ENCODE measurements at regions not wholly inside any gene's neighbourhood (a gene's known extent, or its start where the extent isn't known, plus 50 kb on each side); places are given as distances from the start of the nearest gene placed in this dataset.

DNA sequence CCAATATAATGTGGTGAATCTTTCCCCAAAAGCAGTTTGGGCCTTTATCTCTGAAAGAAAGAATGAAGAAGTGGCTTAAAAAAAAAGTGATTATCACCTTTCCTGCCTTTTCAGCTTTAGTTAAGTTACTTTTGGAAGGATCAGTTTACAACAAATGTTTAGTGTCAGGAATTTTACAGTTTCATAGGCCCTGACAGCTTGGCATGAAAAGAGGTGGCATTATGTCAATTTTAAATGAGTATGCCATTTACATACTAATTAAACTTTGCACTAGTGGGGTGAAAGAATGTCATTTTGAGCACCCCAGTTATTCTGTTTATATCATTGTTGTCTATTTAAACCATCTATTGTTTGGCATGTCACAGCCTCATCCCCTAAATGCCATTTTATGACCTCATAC lies 763.5 kb upstream of the FANCL start:
- DNase-seq (ENCODE audit: low spot score), result no peak

DNA sequence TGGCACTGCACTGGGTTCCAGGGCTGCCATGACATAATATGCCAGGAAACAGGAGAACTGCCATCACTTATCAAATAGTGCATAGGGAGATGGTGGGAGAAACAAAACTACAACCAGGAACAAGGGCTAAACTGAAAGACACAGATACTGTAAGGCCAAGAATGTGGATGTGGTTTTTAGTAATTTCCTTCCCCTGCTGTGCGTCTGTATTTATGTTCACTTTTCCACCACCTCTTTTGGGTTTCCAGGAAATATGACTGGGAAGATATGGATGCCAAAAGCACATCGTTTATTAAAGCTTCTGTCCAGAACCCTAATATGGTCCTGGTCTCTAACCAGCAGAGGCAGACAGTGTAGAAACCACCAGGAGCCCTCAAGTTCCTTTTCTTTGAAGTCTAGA lies 759.7 kb upstream of the FANCL start:
- no peak for DNase-seq (ENCODE audit: low spot score)

DNA sequence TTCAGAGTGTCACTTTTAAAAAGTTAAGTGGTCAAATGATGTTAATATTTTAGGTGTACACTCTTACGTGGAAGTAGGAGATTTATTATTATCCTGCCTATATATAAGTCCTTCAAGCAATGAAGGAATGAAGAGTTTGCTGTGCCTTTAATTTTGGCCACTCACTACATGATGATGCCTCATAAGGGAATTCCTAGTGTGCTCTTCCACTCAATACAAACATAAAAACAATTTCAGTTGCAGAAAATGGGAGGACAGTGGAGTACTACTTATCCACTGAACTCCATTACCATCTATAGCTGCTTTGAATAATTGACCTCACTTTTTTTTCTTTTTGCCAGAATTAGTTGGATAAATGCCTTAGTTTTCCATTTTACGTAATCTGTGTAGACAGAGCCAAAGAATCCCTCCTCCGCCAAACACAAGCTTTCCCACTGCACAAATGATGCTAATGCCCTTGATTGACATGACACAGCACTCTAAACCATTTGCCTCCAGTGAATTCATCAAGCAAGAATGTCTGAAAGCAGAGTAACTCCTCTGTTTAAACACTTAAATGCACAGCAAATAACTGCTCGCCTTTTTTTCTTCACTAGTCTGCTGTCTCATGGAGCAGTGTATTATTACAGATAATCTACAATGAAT lies 751.1 kb upstream of the FANCL start:
- DNase-seq (ENCODE audit: low spot score), result no peak

DNA sequence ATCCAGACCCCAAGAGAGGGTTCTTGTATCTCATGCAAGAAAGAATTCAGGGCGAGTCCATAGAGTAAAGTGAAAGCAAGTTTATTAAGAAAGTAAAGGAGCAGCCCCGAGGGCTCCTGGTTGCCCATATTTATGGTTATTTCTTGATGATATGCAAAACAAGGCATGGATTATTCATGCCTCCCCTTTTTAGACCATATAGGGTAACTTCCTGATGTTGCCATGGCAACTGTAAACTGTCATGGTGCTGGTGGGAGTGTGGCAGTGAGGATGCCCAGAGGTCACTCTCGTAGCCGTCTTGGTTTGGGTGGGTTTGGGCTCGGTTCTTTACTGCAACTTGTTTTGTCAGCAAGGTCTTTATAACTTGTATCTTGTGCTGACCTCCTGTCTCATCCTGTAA lies 750.2 kb upstream of the FANCL start:
- no peak for DNase-seq (ENCODE audit: low spot score)

DNA sequence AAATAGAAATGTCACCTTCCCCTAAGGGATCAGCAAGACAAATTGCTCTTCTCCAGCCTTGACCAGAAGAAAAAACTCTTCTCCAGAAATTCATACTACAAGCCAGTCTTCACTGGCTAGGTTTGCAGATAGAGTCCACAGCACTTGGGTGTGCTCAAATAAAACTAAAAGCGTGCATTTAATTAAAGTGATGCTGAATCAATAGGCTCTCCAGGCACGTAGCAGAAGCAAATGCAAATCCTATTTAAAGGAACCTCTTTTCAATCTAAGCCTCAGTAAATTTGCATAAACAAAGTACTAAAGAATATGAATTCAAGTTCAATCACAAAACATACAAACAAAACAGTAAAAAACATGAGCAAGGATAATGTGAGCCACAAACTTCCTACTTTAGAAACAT lies 744.4 kb upstream of the FANCL start:
- DNase-seq (ENCODE audit: low spot score), result no peak

DNA sequence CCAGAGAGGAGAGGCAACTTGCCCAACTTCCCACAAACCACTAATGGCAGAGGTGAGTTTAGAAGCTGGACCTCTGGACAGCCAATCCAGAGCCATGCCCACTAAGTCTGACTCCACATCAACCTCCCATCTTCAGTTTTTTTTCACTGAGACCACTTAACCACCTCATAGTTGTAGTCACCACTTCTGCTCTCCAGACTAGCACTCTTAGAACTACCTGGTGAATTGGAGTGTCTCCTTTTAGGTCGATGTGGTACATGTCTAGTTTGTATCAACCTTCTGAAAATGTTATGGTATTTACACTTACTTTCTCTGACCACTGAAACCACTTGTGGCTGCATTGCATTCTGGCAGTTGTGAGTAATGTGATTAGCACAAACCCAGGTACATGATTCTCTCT lies 743.6 kb upstream of the FANCL start:
- DNase-seq (ENCODE audit: low spot score), result no peak

DNA sequence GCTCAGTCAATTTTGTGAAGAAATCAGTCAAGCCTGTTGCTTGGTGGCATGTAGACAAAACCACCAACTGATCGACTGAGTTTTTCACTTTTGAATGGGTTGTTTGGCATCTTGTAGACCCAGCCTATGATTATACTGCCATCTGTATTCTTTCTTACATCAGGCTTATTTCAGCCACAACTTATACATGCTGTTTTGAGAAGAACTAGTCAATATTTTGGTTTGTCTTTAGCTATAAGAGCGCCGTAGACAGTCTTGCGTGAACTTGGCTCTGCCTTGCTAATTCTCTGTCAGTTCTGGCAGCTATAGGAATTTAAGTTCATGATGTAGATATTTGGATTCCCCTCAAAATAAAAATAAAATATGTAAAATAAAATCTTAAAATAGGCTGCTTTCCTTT lies 742.0 kb upstream of the FANCL start:
- no peak for DNase-seq (ENCODE audit: low spot score)

DNA sequence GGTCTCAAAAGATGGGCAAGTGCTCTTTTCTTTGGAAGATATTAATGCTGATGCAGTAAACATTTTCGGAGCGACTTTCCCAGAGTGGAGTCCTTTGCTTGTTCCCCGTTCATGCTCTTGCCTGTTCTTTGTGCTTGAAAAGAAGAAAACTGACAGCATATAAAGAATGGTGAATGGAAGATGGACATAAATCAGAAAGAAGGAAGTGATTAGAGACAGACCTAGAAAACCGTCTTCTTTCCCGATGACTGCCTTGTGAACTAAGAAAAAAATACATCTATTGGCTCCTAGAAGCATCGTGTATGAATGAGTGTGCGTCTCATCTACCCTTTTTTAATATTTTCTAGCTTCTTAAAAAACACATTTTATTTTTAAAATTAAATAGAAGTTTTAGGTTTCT lies 740.1 kb upstream of the FANCL start:
- no peak for DNase-seq (ENCODE audit: low spot score)

DNA sequence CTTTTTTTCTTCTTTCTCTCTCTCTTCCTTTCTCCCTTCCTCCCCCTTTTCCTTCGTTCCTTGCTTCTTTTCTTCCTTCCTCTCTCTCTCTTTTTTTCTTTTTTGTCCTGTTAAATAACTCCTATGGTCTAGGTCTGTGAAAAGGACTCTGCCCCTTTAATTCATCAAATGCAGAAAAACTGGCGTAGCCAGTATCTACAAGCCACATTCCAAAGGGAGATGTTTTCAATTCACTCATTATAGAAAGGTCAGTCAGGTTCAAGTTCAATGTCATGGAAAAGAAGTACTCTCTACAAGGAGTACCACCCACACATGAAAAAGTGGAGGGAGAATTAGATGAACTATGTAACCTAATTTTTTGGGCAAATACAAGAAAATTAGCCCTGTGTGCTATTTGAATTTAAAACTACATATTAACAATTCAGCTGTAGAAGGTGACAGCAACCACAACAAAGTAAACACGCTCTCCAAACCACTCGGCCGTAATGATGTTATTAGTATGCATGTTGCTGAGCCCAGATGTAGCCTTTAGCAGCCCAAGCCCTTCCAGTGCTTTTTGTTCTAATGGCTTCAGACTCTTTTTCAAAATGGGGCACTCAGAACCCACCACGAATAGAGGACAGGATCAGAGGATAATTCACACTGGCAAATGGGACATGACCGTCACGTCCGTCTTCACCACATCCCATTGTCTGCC lies 735.4 kb upstream of the FANCL start:
- no peak for DNase-seq (ENCODE audit: low spot score)

DNA sequence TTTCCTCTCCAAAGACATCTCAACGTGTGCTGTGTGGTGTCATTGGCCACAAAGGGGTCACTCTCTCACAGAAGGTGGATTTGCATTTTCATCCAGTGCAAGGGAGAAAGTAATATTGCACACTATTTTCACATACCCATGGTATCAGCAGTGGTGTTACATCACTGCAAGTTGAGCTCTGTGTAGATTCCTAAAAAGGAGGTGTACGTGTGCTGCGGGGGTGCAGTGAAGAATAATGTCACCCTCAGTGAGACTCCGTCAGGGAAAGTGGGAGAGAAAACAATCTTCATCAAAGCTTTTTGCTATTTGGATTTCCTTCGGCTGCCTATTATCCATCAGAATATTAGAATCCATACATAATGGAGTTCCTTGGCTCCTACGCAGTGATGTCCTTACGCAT lies 733.8 kb upstream of the FANCL start:
- no peak for DNase-seq (ENCODE audit: low spot score)

DNA sequence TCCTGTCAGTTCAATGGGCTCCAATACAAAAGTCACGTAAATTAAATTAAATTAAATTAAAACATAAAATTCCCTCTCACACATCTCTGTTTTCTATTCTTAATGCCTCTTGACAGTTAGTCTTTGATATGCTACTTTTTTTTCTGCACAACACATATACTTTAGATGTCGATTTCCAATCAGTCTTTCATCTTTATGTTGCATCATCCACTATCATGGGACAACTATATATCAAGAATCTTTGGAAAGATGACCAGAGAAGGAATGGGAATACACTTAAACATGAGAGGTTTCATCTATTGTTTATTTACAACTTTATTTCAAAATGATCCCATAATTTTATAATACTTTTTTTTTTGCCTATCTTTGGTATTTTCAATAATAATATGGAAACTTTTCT lies 733.3 kb upstream of the FANCL start:
- no peak for DNase-seq (ENCODE audit: low spot score)

DNA sequence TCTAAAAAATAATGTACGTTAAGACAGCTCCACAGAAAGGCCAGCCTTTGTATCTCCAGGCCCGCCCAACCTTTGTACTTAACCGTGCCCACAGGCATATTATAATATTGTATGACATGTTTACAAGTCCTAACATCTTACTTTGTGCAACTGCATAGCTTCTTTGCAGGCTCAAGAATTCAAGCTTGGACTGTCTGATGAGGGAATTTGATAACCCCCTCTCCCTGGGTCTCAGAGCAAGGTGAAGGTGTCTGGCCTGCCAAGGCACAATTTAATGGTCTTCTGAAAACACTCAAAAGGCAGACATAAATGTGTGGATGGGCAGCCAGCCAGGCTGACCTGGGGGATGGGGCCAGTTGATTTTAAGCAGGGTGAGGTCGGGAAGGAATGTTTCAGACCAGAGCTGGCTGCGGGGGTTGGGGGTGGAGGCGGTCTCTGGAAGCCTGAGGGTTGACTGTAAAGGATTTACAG lies 732.7 kb upstream of the FANCL start:
- peak; percentile 42 for DNase-seq (ENCODE audit: low spot score)

DNA sequence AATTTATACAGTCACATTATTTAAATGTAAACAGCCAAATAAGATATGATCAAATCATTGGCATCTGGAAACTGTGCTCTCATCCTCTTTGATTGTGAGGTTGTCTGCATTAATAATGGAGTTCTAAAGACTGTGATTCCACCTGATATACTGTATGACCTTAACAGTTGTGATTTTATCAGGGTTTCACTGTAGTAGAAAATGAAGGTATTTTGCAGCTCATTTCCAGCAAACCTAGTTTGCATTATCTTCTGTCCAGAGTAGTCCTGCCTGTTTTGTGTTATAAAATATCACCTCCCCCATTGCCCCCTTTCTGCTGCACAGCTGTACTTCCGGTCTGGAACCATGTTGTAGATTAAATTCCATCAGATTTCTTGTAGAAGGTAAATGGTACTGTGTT lies 731.6 kb upstream of the FANCL start:
- no peak for DNase-seq (ENCODE audit: low spot score)

DNA sequence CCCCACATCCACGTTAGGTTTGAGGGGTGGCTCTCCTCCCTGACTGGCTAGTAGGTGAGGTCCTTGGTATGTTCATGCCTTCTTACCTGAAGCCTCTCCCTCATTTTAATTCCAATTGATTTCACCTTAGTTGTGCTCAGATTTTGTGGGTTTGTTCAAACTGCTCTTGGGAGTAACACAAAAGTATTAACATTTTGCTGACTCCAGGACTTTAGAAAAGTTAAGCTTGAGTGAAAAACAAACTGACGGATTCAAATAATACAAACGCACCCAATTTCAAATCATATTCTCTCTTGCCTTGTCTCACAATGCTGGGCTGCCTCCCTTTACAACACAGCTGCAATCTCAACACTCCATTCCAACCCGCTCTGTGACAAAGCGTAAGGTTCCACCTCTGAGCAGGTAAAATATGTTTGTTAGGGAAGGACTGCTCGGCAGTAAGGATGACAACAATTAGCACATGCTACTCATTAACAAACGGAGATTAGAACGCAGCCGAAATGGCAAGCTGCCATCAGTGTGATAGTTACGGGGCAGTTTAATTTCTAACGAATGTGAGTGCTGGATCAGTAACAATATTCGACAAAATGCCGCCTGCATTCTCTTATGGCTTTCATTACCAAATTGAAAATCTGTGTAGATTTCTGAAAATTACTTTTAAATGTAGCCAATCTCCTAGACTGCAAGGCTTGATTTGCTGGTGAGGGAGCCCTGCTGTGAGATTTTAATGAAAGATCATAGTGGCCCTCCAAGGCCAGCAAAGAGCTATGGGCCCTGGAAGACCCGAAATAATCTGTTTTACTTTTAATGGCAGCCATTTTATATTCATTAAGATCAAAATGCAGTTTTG lies 730.6 kb upstream of the FANCL start:
- DNase-seq (ENCODE audit: low spot score), result no peak

DNA sequence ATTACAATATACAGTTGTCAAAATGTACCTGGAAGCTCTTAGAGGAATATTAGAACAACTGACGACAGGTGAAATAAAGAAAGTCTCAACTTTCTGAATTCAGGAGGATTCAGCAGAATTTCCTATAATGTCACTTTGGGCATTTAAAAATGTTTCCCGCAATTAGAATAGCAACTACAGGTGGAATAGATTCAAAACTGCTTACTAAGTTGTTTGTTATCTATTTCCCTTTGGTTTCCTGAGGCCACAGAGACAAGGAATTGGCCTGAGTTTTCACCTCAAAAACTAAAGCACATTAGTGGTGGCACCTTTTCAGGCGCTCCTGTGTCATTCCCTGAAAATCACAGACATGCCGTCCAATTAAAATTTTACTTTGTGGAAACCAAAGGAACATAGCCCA lies 729.2 kb upstream of the FANCL start:
- DNase-seq (ENCODE audit: low spot score), result no peak

DNA sequence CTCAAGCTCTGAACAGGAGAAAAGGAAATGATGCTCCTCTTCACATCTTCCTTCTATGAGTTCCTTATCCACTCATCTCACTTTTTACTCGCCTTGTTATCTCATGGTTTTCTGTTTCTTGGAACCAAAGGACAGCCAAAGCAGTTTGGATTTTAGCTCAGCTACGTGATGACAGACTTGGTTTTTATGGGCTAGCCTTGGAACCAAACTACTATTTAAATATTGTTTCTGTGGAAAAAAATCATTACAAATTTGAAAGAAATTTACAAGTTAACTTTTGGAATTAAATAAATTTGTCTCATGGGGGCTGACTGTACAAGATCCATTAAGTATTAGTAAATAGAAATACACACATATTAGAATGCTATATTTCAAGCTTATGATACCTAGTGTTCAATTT lies 727.8 kb upstream of the FANCL start:
- no peak for DNase-seq (ENCODE audit: low spot score)

DNA sequence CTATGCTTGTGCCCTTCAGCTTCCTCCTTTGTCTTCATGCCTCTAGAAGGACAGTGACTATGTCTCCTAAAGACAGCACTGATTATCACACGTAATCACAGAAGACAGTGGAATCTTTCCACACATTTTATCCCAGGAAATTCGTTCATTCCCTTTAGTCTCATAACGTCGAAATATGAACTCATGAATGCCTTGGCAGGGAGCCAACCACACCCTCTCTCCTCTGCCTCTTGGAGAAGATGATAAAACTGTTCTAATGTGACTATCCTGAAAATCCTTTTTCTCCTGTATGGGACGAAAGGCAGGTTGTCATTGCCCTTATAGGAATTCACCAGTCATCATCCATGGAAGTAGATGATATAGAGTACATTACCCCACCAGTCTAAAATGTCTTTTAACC lies 726.6 kb upstream of the FANCL start:
- DNase-seq (ENCODE audit: low spot score), result no peak

DNA sequence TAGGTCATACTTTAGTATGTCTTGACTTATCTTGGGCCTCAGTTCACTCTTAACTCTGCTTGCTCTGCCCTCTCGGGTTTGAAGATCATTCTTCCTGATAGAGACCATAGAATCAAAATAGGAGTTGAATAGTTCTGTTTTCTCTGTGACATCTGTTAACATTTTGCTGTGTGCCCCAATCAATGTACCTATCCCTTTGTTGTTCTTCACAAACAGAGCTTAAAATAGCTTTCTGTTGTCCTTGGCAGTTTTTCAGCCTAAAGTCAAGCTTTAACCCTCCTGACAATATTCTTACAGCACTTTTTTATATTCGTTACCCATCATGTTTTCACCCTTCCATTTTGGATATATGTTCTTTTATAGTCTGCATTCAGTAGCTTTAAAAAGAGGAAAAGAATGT lies 724.5 kb upstream of the FANCL start:
- no peak for DNase-seq (ENCODE audit: low spot score)

DNA sequence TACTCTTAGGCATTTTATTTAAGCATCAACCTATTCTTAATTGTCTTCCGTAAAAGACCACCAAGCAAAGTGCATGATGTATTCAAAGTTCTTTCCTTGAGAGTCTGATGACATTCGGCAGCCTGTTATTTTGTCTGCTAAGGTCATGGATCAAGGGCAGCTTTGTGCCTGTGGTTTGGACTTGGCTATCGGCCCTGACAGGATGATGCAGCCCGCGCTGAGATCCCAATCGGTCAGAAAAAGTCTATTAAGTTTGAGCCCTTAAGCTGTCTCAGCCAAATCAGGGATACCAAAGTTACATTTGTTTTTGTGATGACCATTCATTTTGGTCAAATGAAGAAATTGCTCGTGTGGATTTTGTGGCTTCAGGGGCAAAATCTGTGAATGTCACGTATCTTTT lies 718.9 kb upstream of the FANCL start:
- no peak for DNase-seq (ENCODE audit: low spot score)

DNA sequence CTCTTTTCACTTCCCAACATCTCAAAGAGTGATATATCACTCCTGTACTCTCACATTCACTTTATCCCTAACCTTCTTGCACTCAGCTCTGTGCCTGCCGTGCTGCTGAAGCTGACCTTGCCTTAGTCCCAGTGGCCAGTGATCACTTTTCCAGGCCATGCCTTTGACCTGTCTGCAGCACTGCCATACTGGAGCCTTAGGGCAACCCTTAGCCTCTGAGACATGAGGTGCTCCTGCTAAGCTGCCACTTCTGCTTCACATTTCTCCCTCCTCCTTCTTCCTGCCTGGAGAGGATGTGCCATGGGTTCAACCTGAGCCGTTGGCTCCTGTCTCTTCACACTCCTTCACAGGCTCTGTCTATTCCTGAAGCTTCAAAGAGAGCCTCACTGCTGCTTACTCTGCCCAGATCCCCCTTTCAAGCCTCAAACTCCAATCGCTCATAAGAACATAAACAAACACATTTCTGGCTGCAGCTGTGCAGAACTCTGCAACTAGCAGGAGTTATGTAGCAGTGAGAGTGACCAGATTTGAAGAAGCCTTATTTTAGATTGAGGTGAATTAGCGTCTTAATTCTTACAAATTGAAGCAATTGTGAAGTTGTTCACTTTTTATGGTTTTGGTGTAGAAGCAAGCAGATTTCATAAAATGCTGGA lies 716.2 kb upstream of the FANCL start:
- no peak for DNase-seq (ENCODE audit: low spot score)

DNA sequence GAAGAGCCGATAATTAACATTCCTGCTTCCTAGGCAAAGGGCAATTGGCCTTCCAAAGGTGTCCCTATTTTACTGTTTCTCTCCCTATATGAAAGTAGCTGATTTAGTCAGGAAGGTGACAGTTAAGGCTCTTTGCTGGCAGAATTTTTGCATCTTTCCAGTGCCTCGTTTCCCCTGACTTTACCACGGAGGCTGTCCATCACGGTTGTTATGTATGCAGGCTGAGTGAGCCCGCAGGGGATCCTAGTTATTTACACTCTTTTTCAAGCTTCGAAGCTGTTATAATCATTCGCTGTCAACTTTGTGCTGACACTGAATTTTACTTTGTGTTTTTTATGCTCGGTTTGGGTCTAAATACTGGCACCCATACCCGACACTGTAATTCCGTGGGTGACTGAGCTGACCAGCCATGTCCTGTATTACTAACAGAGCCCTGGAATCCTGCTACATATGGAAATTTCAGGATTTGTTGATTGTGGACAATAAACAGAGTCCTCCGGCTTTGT lies 713.8 kb upstream of the FANCL start:
- DNase-seq (ENCODE audit: low spot score), result no peak

DNA sequence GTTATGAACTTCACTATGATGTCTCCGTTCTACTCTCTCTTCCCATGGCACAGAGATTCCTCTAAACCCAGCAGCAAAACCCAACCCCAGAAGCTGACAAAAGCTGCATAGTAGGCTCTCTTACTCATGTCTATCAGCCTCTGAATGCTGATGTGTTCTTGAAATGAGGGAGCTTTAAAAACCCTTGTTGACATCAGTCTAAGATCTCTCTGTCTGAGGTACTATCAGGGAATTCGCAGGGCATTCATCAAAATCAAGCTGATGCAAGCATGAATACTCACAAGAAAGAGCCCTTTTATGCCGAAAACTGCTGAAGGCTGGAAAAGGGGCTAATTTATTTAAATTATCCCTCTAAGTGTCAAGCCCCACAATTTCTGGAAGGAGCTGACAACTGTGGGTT lies 710.6 kb upstream of the FANCL start:
- DNase-seq (ENCODE audit: low spot score), result no peak

Data from iPS-NIHi11 (cell line).